ENCODE measurements at regions not wholly inside any gene's neighbourhood (a gene's known extent, or its start where the extent isn't known, plus 50 kb on each side); places are given as distances from the start of the nearest gene placed in this dataset.
A peak's percentile ranks its signal among the peaks of the same experiment; 100 is the strongest.
"Not testable (repeated sequence)": the region's sequence is repeated elsewhere in the genome, so short reads cannot be mapped to it uniquely, and the experiment has no call there.

DNA sequence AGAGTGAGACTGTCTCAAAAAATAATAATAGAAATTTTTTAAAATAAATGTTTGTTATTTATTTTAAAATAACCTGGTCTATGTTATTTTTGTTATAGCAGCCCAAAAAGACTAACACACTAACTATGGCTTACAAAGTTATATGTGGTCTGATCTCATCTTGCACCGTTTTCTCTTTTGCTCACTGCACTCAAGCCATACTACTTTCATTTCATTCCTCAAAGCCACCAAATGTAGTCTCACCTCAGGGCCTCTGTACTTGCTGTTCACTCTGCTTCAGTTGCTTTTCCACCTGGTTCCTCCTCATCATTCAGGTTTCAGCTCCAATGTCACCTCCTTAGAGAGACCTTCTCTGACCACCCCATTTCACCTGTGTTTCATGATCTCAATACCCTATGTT is 55.2 kb upstream of the MDM1 start:
- no peaks in the 10 kb centered on the region for H3K9me3 Mint-ChIP-seq
- no peaks in the 10 kb centered on the region for H3K27me3 Mint-ChIP-seq
- no peak overlapping the region for H3K4me3 Mint-ChIP-seq
- ATAC-seq, result no peak
- no peaks in the 10 kb centered on the region for H3K4me1 Mint-ChIP-seq
- no peaks in the 10 kb centered on the region for H3K36me3 Mint-ChIP-seq
- H3K27ac Mint-ChIP-seq, result no peak overlapping the region

DNA sequence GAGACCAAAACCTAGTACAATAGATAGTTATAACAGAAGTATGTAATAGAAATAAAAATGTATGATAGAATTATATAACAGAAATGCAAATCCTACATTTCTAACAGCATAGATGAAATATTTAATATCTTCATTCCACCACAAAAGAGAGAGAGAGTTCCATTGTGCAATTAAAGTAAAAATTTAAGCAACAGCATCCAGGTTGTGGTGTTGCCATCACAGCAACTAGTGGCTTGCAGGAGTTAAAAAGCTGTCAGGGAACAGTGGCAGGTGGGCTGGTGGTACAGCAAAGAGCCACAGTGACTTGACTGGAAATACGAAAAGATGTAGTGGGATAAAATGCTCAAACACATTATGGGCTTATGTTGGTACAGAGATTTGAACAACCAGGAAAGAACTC is 57.1 kb upstream of the MDM1 start:
- Mint-ChIP-seq H3K9me3 (no peaks in the 10 kb centered on the region), H3K4me1 (no peaks in the 10 kb centered on the region), H3K27ac (no peak overlapping the region)

DNA sequence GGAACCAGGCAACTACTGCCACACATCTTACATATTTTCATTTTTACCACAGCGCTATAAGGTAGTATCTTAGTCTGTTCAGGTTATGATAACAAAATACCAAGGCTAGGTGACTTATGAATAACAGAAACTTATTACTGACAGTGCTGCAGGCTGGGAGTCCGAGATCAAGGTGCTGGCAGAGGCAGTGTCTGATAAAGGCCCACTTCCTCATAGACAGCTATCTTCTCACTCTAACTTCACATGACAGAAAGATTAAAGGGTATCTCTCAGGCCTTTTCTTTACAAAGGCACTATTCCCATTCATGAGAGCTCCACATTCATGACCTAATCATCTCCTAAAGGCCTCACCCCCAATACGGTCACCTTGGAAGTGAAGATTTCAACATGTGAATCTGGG is 59.8 kb upstream of the MDM1 start:
- Mint-ChIP-seq H3K4me1 (no peaks in the 10 kb centered on the region), H3K4me3 (no peak overlapping the region), H3K36me3 (no peaks in the 10 kb centered on the region), H3K27ac (no peak overlapping the region), H3K27me3 (no peaks in the 10 kb centered on the region), H3K9me3 (peaks cover 3% of the 10 kb centered on the region)
- ATAC-seq, result no peak

More for the DNA sequence above, 57.1 kb upstream of the MDM1 start:
- H3K36me3 Mint-ChIP-seq, result no peaks in the 10 kb centered on the region
- no peaks in the 10 kb centered on the region for H3K27me3 Mint-ChIP-seq
- no peak for ATAC-seq
- no peak overlapping the region for H3K4me3 Mint-ChIP-seq

DNA sequence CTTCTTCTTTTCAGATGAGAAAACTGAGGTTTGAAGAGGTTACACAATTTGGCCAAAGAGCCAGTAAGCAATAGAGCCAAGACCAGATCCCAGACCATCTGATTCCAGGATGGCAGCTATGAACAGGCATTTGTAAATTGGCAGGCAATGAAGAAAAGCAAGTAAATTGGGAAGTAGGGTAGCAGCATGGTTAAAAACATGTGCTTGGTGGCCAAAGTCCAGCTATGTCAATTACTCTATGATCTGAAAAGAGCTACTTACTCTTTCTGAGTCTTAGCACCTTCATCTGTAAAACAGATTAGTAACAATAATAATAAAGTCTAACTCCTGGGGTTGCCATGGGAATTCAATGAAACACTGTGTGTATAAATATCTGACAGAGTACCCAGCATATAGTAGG is 60.2 kb upstream of the MDM1 start:
- H3K27me3 Mint-ChIP-seq, result no peaks in the 10 kb centered on the region
- H3K36me3 Mint-ChIP-seq, result no peaks in the 10 kb centered on the region
- ATAC-seq, result no peak
- H3K9me3 Mint-ChIP-seq, result peaks cover 3% of the 10 kb centered on the region
- no peaks in the 10 kb centered on the region for H3K4me1 Mint-ChIP-seq
- H3K4me3 Mint-ChIP-seq, result no peak overlapping the region
- H3K27ac Mint-ChIP-seq, result no peak overlapping the region

DNA sequence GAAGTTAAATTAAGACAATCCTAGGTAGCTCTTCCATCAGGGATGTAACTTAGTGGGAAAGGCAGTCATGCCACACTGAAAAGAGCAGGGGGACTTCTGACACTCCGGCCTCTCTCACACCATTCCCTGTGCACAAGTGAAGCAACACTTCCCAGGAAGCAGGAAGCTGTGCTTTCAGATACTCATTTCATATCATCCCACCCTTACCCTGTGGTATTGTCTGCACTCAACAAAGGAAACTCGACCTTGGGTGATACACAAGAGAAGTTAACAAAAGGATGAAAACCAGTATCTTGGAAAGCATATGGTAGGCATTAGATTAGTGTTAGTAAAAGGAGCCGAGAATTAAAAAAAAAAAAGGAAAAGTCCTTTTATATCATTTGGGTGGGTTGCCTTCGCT is 61.3 kb upstream of the MDM1 start:
- Mint-ChIP-seq H3K4me1 (no peaks in the 10 kb centered on the region), H3K27ac (no peak overlapping the region), H3K27me3 (no peaks in the 10 kb centered on the region), H3K36me3 (no peaks in the 10 kb centered on the region), H3K4me3 (no peak overlapping the region), H3K9me3 (peaks cover 3% of the 10 kb centered on the region)
- ATAC-seq, result no peak

DNA sequence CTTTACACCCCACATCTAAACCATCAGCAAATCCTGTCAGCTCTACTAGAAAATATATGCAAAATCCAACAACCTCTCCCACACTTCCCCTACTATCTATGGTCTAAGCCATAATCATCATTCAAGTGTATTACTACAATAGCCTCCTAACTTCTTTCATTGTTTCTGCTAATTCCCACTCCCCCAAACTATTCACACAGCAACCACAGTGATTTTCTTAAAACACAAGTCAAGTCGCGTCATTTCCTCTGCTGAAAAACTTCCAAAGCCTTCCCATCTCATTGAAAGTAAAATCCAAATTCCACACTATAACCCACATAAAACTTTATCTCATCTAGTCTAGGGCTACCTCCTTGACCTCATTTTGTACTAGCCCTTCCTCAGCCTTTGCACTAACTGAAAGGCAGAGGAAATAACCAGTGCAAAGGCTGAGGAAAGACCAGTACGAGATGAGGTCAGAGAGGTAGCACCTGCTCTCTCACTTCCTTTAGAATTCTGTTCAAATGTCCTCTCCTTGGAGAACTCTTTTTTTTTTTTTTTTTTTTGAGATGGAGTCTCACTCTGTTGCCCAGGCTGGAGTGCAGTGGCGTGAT is 65.5 kb upstream of the MDM1 start:
- H3K4me1 Mint-ChIP-seq, result no peaks in the 10 kb centered on the region
- no peak overlapping the region for H3K4me3 Mint-ChIP-seq
- no peak overlapping the region for H3K27ac Mint-ChIP-seq
- no peaks in the 10 kb centered on the region for H3K36me3 Mint-ChIP-seq
- H3K27me3 Mint-ChIP-seq, result no peaks in the 10 kb centered on the region
- H3K9me3 Mint-ChIP-seq, result peaks cover 3% of the 10 kb centered on the region
- ATAC-seq, result no peak

DNA sequence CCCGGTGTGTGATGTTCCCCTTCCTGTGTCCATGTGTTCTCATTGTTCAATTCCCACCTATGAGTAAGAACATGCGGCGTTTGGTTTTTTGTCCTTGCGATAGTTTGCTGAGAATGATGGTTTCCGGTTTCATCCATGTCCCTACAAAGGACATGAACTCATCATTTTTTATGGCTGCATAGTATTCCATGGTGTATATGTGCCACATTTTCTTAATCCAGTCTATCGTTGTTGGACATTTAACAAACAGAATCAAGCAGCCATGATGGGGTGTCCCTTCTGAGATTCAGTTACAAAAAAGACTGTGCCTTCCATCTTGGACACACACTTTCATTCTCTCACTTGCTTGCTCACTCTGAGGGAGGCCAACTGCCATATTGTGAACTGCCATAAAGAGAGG is 66.5 kb upstream of the MDM1 start:
- H3K36me3 Mint-ChIP-seq, H3K27ac Mint-ChIP-seq, H3K27me3 Mint-ChIP-seq, H3K4me3 Mint-ChIP-seq, H3K9me3 Mint-ChIP-seq, H3K4me1 Mint-ChIP-seq, ATAC-seq: not testable (repeated sequence)

DNA sequence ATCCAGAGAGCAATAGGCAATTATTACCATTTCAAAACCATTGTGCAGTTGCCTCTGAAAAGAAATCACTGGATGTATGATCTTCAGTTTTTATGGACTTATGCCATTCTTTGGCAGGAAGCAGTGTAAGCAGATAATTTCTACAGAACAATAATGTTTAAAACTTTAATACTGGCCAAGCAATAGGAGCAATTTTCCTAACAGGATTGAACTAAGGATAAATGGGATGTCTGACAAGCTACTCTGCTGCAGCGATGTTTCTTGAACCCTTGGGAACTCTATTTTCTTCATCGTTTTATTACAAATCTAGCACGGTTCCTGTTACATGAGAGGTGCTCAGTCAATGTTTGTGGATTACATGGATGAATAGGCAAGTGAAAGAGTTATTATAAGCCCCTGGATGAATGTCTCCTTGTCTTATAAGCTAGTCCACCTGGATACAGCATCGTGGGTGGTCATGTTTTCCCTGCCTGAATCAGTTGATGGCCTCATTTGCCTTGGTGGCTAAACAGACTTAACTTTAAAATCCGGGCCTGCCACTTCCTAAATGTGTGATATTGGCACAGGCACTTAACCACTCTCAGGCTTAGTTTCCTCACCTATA is 68.2 kb upstream of the MDM1 start:
- no peaks in the 10 kb centered on the region for H3K36me3 Mint-ChIP-seq
- no peak for ATAC-seq
- no peaks in the 10 kb centered on the region for H3K4me1 Mint-ChIP-seq
- H3K9me3 Mint-ChIP-seq, result peaks cover 3% of the 10 kb centered on the region
- peak overlapping the region; percentile 42 for H3K27ac Mint-ChIP-seq
- H3K4me3 Mint-ChIP-seq, result no peak overlapping the region
- H3K27me3 Mint-ChIP-seq, result no peaks in the 10 kb centered on the region

DNA sequence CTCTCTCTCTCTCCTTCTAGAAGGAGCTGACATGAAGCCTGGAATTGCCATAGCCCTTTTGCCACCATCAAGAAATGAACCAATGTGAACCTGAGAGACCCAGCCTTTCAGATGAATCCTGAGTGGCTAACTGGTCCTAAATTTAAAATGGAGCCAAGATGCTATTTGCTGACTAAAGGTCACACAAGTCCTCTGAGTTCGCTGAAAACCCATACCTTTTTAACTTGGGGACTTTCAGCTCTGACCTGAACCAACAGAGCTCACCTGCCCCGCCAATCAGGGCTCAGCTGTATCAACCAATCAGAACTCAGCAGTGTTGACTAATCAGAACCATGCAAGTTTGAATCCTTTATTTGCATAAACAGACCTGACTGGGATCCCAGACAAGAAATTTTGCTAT is 70.3 kb upstream of the MDM1 start:
- H3K4me1 Mint-ChIP-seq, result no peaks in the 10 kb centered on the region
- no peaks in the 10 kb centered on the region for H3K9me3 Mint-ChIP-seq
- ATAC-seq, result no peak
- no peaks in the 10 kb centered on the region for H3K36me3 Mint-ChIP-seq
- H3K4me3 Mint-ChIP-seq, result no peak overlapping the region
- H3K27me3 Mint-ChIP-seq, result no peaks in the 10 kb centered on the region
- no peak overlapping the region for H3K27ac Mint-ChIP-seq

DNA sequence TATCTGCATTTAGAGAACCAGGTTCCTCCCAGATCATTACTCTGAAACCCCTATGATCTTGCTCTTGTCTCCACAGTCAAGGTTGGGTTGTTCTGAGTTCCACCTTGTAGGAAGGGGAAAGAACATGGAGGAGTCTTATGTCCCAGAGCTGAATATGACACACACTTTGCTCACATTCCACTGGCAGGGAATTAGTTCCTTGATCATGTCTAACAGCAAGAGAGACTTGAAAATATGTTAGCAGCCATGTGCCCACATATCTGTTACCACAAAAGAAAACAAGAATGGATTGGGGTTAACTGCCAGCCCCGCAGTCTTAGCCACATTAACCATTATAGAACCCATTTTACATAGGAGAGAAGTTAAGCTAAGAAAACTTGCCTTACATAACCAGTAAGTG is 71.1 kb upstream of the MDM1 start:
- ATAC-seq, result no peak
- Mint-ChIP-seq H3K4me3 (no peak overlapping the region), H3K4me1 (no peaks in the 10 kb centered on the region), H3K9me3 (no peaks in the 10 kb centered on the region), H3K27me3 (no peaks in the 10 kb centered on the region), H3K27ac (no peak overlapping the region), H3K36me3 (no peaks in the 10 kb centered on the region)

DNA sequence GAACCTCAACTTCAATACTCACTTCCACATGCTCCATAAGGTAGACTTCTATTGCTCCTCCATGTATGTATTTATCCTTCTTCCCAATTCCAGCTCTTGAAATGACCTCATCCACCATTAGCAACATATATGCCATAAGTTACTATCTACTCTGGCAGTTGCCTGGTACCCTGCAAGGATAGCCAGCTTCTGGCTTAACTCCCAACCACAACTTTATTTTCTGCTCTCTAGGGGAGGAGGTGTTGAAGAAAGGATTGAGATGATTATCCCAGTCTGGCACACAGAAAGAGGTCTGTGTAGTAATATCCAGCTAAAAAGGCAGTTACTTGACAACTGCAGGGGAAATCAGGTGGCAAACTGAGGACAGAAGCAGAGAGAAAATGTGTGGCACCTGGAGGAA is 71.5 kb upstream of the MDM1 start:
- no peaks in the 10 kb centered on the region for H3K4me1 Mint-ChIP-seq
- H3K9me3 Mint-ChIP-seq, result no peaks in the 10 kb centered on the region
- no peak for ATAC-seq
- H3K4me3 Mint-ChIP-seq, result no peak overlapping the region
- no peaks in the 10 kb centered on the region for H3K27me3 Mint-ChIP-seq
- no peaks in the 10 kb centered on the region for H3K36me3 Mint-ChIP-seq
- H3K27ac Mint-ChIP-seq, result no peak overlapping the region

DNA sequence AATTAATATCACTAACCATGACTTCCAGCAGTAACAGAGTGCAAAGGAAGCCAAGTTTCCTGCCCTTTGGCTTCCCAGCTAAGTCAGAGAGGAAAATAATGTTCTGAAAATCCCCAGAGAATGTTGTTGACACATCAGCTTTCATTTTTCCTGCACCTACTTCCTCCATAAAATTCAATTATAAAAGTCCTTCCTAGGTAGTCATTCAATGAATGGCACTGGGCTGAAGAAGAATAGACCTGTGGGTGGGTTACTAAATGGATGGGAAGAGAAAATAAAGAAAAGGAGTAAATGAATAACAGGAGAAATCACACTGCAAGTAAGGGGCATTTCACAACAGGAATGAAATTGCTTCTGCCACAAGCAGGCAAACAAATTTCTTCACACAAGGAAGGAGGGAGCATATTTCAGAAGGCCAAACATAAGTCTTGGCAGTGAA is 73.2 kb upstream of the MDM1 start:
- H3K36me3 Mint-ChIP-seq, result no peaks in the 10 kb centered on the region
- no peak for ATAC-seq
- no peak overlapping the region for H3K27ac Mint-ChIP-seq
- H3K4me3 Mint-ChIP-seq, result no peak overlapping the region
- no peaks in the 10 kb centered on the region for H3K9me3 Mint-ChIP-seq
- no peaks in the 10 kb centered on the region for H3K27me3 Mint-ChIP-seq
- H3K4me1 Mint-ChIP-seq, result no peaks in the 10 kb centered on the region

DNA sequence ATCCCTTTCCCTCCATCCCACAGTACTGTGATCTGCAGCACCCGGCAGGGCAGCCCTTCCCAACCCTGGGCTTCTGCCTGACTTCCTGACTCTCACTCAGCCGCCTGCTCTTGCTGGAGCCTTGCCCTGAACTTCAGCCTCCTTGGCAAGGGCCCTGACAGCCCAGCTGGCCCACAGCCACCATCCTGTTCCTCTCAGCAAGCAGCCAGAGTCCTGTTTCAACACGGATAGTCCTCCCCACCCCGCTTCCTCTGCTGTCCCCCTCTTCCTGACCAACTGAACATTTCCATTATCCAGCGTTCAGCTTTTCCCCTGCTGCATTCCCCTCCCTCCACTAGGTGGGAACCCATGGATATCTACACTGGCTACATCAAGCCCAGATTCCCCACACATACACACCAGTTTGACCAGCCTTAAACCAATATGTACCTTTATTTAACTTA is 74.0 kb upstream of the MDM1 start:
- no peaks in the 10 kb centered on the region for H3K9me3 Mint-ChIP-seq
- no peak overlapping the region for H3K4me3 Mint-ChIP-seq
- H3K27me3 Mint-ChIP-seq, result no peaks in the 10 kb centered on the region
- H3K4me1 Mint-ChIP-seq, result no peaks in the 10 kb centered on the region
- H3K27ac Mint-ChIP-seq, result no peak overlapping the region
- H3K36me3 Mint-ChIP-seq, result no peaks in the 10 kb centered on the region
- no peak for ATAC-seq

DNA sequence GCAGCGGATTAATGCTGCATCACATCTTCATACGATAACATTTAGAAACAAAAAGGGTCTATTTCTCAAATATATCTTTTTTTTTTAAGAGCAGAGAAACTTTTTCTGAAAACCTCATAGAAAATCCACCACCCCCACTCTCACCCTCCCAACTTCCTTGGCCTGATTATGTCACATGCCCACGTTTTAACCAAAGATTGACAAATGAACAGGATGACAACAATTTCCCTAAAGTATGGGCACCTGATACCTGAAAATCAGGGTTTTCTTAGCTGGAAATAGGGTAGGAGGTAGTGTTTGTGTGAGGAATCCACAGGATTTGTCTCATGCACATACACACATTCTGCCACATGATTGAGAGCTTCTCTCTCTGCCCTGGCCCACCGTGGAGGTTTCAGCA is 74.7 kb upstream of the MDM1 start:
- Mint-ChIP-seq H3K36me3 (no peaks in the 10 kb centered on the region), H3K27me3 (no peaks in the 10 kb centered on the region), H3K4me3 (no peak overlapping the region), H3K9me3 (no peaks in the 10 kb centered on the region), H3K4me1 (no peaks in the 10 kb centered on the region), H3K27ac (no peak overlapping the region)
- ATAC-seq, result no peak

DNA sequence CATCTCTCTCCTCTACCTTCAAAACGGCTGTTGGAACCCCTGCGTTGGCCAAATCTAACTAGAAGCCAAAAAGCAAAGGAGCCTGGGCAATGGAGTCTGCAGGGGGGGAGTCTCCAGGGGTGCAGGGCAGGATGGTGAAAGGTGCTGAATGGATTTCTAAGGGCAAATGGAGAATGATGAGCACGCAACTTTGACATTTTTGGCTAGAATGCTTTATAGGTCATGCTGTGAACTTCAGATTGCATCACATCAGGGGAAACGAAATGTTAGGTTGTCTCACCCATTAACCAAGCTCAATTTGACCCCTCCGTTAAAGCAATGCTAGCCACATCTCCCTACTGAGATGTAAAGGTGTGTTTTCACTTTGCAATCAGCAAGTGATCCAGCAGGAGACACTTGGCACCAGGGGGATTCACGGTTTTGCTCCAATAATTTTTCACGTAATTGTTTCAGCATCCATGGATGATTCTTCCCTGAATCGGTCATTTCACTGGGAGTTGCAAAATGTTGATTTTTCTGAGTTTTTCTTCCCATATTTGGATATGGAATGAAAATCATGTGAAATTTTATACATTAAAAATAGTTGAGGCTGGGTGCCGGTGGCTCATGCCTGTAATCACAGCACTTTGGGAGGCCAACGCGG is 78.0 kb upstream of the MDM1 start:
- H3K27ac Mint-ChIP-seq, result no peak overlapping the region
- no peaks in the 10 kb centered on the region for H3K9me3 Mint-ChIP-seq
- H3K36me3 Mint-ChIP-seq, result no peaks in the 10 kb centered on the region
- H3K4me1 Mint-ChIP-seq, result peaks cover 6% of the 10 kb centered on the region
- no peak overlapping the region for H3K4me3 Mint-ChIP-seq
- H3K27me3 Mint-ChIP-seq, result no peaks in the 10 kb centered on the region
- no peak for ATAC-seq

DNA sequence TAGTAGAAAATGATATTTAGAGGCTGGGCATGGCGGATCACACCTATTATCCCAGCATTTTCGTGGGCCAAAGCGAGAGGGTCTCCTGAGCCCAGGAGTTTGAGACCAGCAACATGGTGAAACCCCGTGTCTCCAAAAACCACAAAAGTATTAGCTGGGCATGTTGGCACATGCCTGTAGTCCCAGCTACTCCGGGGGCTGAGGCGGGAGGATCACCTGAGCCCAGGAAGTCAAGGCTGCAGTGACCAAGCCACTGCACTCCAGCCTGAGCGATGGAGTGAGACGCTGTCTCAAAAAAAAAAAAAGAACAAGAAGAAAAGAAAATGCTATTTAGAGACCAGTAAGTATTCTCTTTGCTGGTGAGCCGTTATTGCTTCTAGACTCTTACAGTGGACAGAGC is 79.2 kb upstream of the MDM1 start:
- no peak overlapping the region for H3K27ac Mint-ChIP-seq
- no peak overlapping the region for H3K4me3 Mint-ChIP-seq
- H3K4me1 Mint-ChIP-seq, result peaks cover 6% of the 10 kb centered on the region
- no peaks in the 10 kb centered on the region for H3K36me3 Mint-ChIP-seq
- ATAC-seq, result no peak
- H3K27me3 Mint-ChIP-seq, result no peaks in the 10 kb centered on the region
- no peaks in the 10 kb centered on the region for H3K9me3 Mint-ChIP-seq

All from stimulated activated memory B cell treated with anti-CD40 and anti-IgM and Interleukin-4, amounts not matched to agents 10 μg/mL and 1 μg/mL and 100 μg/mL, for 72 hours (primary cell).